HG02623 (cell line): ENCODE measurements at regions not wholly inside any gene's neighbourhood (a gene's known extent, or its start where the extent isn't known, plus 50 kb on each side); places are given as distances from the start of the nearest gene placed in this dataset.
A peak's percentile ranks its signal among the peaks of the same experiment; 100 is the strongest.

Source experiments
- ATAC-seq: cut with Tn5 transposase; IDR thresholded peaks from one replicate; pipeline ENCODE4 v1.9.1; 2021; ENCODE audit warnings: moderate library complexity; ENCODE audit not compliant: unreplicated experiment

DNA sequence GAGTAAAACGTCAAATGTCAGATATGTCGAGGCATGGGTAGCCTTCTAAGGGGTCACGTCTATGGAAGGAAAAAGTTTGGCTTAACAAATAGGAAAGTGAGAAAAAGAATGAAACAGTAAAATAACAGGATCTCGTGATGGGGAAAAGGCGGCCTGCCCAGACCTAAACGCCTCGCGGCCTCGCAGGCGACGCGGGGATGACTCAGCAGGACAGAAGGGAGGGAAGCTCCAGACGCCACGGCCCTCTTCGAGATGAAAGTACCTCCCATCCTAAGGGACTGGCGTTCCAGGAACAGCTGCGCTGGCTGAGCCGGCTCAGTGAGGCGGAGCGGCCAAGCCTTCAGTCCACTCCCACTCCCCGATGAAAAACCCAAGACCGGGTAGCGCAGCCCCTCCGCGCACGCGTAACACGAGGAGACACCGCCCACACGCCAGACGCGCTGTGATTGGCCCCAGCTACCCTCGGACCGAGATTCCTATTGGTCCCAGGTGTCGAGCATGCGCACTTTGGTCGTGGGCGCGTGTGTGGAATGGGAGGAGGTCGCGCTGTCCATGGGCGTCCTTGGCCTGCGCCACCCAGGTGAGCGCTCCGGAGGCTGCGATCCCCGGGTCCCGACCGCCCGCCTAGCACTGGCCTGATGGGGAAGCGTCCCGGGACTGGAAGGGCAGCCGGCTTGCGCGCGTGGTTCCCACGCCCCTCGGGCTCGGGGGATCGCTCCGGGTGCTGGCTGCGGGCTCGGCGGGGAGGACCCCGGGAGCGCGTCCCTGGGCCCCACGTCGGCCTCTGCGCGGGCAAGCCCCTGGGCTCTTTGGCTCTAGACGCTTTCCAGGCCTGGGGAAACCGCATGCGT is 588.5 kb downstream of the MTRR start:
- peak; percentile 88 for ATAC-seq

DNA sequence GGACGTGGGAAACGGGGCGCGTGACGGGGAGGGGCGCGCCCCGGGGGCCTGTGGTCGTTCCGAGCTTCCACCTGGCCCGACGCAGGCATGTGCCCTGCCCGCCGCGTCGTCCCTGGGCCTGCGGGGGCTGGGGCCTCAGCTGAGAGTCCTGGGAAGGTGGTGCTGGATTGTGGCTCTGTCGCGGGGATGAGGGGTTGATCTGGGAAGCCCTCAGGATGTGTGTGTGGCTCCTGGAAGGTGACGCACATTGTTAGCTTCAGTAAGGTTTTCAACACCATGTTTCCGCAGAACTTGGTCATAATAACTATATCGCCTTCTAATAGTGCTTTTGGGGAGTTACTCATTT is 589.1 kb downstream of the MTRR start:
- ATAC-seq: peak; percentile 12

DNA sequence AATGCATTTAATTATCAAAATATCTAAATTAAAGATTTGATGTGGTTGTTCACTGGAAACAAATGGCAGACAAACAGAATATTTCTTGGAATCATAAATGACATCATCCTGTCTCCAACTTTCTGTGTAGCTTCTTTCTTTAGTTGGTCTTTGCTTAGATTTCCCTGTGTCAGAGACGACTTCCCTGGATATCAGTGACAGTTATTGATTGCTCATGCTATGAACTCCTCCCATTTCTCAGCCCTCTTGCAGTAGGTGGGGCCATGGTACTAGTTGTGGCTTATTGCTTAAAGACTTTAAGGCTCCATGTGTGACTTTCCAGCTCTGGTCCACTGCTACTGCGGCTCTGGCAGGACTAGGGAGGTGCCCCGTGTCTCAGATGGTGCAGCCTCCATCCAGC is 592.6 kb downstream of the MTRR start:
- no peak for ATAC-seq

DNA sequence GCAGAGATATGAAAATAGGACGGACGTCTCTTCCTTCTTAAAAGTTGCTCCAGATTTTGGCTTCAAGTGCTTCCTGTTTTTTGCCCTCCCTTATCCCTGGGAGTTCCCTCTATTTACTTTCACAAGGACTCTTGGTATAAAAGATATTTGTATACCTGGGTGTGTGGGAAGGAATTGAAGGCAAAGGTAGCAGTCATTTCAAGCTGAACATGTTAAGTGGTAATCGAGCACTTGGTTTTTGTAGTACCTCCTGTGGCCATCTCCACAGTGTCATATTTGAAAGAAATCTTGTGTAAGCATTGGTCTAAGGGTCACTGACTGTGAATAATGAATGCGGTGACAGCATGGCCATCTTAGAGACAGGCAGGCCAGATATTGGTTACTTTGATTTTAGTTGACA is 593.6 kb downstream of the MTRR start:
- ATAC-seq: no peak

DNA sequence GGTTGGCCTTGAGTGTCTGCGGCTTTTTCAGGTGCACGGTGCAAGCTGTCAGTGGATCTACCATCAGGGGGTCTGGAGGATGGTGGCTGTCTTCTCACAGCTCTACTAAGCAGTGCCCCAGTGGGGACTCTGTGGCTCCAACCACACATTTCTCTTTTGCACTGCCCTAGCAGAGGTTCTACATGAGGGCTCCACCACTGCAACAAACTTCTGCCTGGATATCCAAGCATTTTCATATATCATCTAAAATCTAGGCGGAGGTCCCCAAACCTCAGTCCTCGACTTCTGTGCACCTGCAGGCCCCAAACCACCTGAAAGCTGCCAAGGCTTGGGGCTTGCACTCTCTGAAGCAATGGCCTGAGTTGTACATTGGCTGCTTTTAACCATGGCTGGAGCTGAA is 601.5 kb downstream of the MTRR start:
- ATAC-seq: no peak

DNA sequence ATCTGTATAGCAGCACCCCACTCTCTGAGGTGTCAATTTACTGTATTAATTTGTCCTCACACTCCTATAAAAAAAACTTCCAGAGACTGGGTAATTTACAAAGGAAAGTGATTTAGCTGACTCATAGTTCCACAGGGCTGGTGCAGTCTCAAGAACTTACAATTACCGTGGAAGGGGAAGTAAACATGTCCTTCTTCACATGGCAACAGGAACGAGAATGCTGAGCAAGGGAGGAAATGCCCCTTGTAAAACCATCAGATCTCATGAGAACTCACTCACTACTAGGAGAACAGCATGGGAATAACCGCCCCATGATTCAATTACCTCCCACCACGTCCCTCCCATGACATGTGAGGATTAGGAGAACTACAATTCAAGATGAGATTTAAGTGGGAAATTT is 602.6 kb downstream of the MTRR start:
- no peak for ATAC-seq

DNA sequence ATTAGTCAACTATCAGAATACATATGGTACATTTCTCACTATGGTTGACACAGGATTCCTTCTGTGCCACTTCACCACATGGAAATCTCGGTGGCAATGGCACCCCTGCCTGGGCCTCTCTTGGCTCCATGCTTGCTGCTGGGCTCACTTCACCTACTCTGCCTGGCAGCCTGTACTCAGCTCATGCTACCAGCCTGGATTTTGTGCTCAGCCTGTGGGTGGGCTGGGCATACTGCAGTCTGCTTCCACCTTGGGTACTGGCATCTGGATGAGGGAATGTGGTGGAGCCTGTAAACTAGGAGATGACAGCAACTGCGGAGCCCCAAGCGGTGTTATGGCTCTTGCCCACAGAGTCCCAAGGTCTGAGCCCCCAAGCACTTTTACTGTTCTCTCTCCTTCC is 604.1 kb downstream of the MTRR start:
- no peak for ATAC-seq

DNA sequence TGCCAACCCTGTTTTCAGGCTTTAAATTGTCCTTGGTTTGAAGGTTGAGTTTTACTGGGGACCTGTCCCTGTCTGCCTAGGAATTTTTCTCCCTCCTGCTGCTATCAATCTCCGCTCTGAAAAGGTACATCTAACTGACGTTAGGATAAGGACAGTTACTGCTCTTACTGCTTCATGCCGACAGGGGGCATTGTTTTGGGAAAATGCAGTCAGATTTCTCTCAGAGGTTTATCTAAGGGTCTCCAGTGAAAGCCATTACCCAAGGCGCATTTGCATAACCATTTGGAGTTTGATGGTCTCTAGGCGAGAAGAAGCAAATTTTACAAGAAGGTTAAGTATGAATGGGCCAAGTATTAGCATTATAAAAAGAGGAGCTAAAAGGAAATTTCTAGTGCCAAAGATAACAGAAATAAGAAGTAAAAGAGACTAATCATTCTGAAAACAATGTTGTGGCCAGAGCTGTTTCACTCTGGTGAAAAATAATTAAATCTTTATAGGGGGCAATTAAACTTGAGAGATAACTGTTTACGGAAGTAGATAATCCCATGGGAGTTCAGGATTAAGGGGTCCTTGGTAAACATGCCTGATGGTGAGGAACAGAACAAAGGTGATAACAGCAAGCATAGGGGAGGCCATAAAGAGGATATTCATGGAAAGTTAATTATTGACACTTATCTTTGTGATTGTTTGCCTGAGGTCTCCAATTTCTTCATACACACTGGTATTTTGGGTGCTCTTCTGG is 605.0 kb downstream of the MTRR start:
- ATAC-seq: no peak

DNA sequence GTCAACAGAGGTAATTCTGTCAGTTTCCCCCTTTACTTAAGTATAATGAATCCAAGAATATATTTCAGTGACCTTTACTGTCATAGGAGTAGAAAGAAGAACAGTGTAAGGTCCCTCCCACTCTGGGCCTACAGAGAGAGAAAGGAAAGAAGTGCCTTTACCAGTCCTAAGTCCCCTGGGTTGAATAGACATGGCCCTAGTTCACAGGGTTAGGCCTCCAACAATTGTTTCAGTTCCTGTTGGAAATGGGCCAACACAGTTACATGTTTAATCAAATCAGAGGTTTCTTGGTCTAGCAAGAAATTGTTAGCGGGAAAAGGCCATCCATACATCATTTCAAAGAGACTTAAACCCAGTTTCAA is 605.6 kb downstream of the MTRR start:
- no peak for ATAC-seq

DNA sequence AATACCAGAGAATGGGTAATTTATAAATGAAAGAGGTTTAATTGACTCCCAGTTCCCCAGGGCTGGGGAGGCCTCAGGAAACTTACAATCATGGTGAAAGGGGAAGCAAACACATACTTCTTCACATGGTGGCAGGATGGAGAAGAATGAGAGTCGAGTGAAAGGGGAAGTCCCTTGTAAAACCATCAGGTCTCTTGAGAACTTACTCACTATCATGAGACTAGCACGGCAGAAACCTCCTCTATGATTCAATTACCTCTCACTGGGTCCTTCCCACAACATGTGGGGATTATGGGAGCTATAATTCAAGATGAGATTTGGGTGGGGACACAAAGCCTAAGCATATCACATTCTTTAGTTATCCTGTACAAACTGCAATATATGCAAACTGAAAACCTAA is 609.4 kb downstream of the MTRR start:
- ATAC-seq: no peak

DNA sequence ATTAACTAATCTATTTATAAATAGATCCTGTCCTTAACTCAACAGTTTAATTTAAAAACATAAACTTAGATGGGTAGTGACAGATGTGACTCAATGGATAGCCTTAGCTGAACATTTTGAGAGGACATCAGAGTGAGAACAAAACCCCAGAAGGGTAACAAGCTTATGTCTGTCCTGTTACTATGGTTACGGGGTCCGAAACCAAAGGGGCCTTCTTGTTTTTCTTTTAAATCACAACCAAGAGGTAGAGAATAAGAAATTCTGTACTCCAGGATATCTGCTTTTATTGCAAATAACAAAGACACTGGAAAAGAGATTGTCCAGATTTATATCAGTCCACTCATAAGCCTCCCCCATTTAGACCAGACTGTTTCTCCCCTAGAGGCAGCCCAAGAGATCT is 612.1 kb downstream of the MTRR start:
- no peak for ATAC-seq

DNA sequence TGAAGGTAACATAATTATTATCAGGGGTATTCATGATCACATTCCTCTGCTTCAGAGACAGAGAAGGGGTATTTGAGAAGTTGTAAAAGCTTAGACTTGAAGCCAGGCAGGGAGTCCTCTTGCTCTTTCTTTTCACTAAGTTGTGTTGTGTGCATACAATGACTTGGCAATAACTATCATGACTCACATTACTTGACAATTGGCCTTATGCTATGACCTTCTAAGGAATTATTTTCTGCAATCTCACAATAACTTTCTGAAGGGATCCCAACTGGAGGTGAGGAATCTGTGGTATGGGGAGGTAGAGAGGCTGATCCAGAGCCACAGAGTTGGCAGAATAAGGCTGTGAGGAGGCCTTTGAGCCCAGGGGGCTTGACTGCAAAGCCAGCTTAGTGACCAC is 622.3 kb downstream of the MTRR start:
- no peak for ATAC-seq

DNA sequence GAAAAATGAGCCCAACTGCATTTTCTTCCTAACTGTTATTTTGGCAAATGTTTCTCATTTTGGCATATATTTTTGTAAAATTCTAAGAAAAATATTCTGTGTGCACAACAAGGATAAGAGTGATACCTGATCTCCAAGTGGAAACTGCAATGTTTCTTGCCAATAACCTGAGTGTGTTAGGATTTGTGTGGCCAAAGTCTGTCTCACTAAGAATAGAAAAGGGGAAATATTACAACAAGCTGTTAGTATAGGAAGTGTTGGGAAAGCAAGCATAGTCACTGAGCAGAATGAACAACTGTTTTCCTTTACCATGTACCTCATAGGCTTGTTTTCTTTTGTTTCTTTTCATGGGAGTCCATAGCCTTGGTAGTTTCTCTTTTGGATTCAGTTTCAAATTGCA is 624.2 kb downstream of the MTRR start:
- no peak for ATAC-seq

DNA sequence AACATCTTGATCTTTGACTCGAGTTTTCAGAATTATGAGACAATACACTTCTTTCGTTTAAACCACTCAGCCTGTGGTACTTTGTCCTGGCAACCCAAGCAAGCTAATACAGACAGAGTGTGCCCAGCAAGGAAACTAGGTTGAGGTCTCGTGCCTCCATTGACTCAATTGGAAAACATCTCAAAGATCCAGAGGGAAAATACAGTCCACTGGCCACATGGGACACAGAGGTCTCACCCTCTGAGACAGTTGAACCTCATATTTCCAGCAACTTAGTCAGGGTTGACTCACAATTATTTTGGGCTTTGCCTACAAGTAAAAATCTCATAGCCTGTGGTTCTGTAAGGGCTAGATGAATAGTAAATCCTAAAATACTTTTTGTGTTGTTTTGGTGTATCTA is 631.5 kb downstream of the MTRR start:
- ATAC-seq: no peak

DNA sequence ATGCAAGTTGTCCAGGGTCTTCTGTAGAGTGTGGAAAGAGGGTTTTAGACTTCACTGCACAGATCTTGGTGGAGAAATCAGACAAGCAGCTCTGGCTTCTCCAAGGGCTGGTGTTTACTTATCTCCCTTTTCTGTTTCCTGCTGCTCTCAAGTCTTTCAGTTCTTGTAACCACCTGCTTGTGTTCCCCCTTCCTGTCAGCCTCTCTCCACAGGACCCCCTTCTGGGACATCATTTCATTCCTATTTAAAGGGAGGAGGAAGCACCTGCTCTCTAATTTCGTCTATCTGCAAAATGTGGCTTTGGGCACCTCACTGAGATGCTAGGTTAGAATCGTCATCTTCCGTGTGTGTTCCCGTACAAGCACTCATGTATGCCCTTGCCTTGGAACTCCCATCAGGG is 636.2 kb downstream of the MTRR start:
- ATAC-seq: no peak

DNA sequence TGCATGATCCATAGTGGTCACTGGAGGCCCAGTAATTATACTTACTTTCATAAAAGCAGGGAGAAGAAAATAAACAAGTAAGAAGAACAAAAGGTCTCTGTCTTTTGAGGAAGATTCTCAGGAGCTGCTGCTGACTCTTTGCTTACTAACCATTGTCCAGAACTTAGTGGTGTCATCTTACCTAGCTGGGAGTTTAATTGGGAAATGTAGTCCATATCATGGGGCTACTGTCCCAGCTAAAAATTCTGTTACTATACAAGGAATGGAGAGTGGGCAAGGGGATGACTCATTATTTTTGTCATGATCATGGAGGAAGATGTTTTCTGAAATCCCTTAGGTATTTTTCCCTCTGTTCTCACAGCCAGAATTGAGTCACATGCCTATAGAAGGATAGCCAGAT is 639.3 kb downstream of the MTRR start:
- ATAC-seq: no peak

DNA sequence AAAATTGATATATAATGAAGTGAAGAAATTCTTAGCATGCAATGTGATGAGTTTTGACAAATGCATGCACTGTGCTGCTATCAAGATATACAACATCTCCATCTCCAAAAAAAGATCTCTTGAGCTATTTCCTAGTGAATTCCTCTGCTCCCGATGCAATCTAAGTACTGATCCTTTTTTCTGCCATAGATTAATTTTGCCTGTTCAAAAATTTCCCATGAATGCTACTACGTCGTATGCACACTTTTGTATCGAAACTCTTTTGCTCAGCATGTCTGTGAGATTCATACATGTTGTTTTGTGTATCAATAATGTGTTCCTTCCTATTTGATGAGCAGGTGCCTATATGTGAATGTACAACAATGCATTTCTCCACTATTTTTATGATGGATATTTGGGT is 647.4 kb downstream of the MTRR start:
- ATAC-seq: no peak

DNA sequence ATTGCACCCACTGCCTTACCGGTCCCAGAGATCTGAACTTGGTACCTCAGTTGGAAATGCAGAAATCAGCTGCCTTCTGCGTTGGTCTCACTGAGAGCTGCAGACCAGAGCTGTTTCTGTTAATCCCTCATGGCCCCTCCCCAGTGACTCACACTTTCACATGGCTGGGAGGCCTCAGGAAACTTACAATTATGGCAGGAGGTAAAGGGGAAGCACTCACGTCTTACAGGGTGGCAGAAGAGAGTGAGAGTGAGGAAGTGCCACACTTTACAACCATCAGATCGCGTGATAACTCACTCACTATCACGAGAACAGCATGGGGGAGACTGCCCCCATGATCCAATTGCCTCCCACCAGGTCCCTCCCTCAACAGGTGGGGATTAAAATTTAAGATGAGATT is 648.5 kb downstream of the MTRR start:
- no peak for ATAC-seq

DNA sequence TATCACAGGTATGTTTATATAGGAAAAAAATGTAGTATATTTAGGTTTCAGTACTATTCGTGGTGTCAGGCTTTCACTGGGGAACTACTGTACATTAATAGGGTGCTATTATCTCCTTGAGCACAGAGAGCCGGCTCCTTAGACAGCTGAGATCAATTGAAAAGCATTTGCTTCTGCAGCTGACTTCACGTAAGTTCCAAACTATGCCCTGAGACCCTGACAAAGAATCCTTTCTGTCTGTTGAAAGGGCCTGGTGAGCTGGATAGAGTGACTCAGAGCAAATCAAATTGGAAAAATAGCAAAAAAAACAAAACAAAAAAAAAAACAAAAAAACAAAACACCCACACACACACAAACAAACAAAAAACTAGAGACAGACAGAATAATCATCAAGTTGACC is 652.0 kb downstream of the MTRR start:
- no peak for ATAC-seq

DNA sequence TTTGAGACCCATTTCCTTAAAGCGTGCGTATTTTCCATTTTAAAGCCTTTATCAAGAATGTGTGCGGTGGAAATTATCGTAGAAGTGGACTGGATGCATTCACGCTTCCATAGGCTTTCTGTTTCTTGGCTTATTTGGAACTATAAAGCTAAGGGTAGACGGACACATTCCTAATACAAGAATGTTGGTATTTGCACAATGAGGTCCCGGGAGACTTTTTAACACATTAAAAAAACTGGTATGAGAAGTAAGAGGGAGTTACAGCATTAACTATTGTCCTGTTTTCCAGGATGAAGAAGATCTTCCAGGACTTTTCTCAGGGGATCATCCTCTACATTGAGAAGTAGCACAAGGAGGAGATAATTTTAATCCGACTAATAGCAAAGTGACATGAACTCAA is 653.0 kb downstream of the MTRR start:
- no peak for ATAC-seq

DNA sequence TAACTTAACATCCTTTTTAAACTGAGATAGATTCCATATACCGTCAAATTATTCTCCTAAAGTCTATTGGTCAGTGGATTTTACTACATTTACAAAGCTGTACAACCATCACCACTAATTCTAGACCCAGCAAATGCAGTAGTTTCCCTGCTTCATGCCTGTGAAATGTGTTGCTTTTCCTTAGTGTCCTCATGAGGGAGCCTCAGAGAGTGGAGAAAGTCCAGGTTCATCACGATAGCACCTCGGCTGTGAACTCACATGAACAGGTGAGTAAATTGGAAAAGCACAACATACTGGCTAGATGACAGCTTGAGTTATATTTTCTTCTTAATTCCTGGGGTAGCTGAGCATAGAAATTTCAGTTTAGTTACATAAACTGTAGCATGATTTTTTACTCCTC is 653.7 kb downstream of the MTRR start:
- no peak for ATAC-seq

DNA sequence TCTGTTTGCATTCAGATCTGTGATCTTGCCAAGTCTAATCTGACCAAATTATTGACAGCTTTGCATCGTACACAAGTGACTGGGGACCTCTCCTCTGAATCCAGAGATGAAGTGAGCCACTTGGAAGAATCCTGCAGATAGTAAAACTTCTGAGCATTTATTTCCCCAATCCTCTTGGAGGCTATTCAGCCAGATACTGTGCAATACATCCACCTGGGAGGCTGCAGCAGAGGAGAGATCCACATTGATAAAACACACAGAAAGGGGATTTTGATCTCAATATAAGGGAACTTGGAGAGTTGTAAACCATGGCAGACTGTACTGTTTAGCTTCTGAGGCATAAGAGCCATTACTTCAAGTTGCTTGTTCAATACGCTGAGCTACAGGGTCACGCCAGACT is 654.6 kb downstream of the MTRR start:
- ATAC-seq: no peak

DNA sequence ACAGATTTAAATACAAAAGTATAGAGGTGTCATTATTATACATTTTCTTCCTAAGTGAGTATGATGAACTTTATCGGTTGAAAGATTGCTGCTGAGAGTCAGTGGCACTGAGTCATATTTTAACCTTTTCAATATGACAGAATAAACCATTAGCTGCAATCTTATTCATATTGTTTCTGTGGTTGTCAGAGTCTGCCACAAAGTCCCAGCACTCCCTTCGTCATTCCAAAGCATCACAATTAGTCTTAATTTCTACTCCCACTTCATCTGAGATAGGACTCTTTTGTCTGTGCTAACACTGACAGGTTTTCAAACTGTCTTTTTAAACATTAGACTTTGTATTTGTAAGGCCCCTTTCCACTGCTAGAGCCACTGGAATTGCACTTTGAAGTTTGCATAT is 656.9 kb downstream of the MTRR start:
- ATAC-seq: no peak
